GF-D8 (cell line): ENCODE measurements at regions not wholly inside any gene's neighbourhood (a gene's known extent, or its start where the extent isn't known, plus 50 kb on each side); places are given as distances from the start of the nearest gene placed in this dataset.

ENCODE experiments used
- DNase-seq: peaks from one replicate; lab custom pipeline; 2025; lab: John Stamatoyannopoulos, UW

DNA sequence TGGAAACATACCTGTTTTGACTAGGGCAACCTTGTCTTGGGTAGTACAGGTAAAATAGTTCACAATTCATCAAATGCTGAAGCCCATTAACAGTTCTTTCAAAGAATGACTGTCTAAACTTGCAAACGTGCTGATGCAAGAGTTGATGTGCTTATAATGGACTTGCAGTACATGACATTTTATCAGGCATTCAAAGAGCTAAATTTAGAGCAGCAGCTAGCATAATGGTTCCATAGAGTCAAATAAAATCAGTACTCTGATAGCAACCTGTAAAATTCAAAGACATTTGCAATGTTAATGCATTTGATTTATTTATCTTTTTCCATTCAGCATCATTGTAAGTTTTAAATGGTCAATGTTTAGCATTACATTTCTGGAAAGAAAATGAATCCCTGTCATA lies 979.7 kb upstream of the SLC10A2 start:
- no peak for DNase-seq

DNA sequence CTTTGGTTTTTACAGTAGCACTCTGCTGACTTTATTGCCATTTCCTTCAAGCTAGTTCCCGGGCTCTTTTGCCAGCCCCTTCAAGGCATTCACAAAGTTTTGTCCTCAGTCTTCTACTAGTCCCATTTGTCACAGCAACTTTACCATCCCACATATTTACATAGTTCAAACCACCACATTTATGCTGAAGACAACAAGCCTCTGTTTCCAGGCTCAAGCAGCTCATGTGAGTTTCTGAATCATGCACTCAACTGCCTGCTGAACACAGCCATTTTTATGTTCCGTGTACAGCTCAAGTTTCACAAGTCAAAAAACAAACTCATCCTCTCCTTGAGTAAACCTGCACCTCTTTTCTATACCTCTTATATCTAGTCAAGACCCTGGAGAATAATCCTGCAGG lies 977.0 kb upstream of the SLC10A2 start:
- DNase-seq, result no peak

DNA sequence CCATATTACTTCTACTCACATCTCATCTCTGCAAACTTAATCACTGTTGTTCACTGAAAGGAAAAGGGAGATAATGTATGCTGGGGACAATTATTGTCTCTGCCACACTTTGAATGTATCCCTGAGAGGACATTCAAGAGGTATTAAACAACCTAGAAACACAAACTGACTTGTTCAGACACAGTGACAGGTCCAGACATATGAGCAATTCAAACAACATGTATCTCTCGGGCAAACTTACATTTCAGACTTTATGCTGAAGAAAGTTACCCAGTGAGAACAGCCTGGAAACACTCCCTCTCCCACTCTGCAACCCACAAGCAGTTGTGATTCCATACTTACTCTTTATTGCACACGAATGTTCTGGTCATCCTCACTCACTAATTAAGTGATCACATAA lies 968.7 kb upstream of the SLC10A2 start:
- DNase-seq, result no peak

DNA sequence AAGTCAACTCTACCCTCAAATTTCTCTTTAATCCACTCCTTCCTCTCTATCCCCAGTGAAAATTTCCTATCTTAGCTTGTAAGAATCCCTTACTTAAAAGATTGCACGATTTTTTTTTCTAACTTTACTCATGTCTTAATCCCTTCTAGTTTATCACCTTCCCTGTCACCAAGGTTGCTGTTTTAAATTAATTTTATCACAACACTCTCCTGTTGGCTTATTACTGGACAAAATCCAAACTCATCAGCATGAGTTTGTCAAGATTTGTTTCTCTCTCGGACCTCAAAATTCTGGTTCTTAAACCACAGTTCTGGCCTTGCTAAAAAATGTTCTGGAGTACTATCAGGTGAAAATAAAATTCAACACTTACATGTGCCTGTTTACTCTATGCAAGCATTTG lies 959.1 kb upstream of the SLC10A2 start:
- no peak for DNase-seq

DNA sequence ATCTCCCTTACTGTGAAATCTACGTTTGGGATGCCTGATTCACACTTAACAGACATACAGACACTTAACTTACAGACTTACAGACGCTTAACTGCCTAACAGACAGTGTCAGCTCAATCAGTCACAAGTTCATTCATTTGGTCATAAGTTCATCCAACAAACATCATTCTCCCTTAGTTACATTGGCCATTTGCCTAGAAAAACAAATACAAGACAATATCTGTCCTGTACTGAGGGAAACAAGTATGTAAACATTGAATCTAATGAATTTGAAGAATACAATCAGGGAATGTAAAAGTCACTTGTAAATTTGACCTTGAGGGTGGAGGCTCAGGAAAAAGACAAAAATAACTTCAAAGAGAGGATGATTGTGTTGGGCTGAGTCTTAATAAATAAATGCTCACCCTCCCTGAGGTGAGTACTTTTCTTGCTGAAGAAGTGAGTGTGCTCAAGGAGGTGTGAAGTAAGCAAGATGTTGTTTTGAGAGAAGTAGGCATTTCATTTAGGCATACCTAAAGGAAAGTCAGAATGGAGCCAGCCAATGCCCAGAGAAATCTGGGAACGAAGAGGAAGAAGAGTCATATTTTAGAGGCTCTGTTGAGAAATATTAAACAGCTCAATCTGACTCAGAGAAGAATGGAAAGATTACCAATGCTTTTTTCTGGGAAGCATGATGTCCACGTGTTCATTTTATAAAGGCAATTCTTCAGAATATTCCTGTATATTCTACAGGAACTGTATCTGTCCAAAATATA lies 958.4 kb upstream of the SLC10A2 start:
- no peak for DNase-seq

DNA sequence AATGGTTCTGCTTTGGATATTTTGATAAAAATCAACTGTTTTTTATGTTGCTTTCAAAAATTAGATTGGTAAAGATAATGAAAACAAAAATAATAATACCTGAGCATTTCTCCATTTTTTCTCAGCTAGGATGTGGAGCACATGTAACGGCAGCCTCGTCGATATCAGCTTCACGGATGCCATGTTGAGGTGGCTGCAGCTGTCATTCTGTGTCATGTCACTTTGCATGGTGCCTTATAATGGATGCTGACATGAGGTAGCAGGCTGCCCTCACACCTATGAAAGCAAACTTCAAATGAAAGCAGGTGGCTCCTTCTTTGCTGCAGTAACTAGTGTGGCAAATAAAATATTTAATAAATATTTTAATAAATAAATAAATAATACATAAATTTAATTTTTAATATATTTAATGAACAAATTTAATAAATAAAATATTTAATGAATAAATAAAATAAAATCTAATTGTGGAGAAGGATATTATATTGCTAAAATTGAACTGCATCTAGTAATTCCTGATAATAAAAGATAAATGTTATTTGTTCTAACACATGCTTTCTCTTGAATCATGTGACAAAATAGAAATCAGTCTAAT lies 955.7 kb upstream of the SLC10A2 start:
- no peak for DNase-seq

DNA sequence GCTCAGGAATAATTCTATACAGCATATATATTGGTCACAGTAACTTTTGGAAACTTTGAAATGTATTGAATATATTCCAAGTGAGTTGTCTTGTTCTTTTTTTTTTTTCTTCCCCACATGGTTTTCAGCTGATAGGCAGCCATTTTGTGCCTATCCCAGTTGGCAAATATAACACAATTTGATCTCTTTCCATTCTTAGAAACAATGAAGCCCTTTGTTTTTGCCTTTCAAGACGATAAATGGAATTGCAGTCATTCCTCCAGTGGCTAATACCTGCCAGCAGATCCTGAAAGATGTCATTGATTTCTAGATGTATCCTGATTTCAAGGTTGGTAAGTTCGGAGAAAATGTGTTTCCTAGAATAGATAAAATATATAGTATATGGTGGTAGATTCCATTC lies 951.1 kb upstream of the SLC10A2 start:
- DNase-seq, result no peak

DNA sequence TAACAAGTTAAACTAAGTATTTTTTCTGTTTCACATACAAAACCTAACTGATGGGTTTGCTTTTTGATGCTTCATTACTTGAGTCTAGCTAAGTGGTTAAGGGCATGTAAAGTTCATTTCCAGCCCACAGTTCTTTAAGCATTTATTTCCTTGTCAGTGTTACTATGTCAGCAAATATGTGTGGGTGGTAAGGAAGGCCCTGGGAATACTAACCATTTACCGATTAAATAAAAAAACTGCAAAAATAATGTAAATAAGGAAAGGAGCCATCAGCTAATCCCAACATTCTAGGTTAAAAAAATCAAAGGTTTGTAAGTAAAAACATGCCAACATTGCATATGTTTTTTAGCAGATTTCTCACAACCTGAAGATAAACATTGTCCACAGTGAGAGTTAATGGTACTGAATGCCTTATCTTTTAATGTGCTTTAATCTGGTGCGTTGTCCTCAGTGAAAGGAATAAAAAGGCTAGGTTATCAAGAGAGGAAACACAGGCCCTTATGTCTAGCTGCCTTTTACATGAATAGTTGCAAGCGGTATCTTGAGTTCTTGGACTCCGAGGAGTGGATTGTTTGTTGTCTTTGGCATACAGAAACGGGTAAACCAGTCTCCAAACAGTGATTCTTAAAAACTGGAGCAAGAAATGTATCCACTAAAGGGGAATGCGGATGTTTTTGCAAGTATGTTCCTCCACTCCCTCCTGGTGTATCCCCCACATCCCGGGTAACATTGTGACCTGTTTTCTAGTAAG lies 949.6 kb upstream of the SLC10A2 start:
- DNase-seq, result no peak

DNA sequence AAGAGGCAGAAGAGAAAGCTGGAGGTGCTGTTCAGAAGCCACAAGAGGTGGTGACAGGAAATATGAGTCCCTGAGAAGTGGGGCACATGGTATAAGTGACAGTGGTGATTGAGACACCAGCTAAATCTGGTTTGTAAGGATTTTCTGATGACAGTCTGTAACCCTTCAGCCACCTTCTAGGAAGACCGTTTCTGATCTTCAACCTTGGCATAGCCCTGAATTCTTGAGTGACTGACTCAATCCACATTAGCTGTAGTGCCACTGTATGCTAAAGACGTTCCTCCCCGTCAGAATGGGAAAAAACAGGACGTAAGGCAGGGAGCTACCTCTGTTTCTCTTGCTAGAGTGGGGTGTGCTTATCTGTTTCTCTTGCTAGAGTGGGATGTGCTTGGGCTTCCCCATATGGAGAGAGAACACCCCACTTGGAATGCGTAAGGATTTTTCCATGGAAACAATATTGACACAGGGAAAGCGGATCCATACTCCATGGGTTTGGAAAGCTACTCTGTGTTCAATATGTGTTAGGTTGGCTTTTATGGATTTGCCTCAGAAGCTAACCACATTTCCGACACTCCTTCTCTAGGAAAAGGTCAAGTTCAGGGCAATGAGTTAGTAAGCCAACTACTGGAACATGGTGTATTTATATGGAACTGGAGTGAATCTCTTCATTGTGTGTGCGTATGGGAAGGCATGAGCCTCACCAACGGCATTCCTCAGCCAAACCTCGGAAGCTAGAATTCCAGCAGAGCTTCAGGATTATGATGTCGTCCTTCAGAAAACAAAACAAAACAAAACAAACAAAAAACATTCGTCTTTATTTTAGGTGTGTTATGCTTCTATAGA lies 948.8 kb upstream of the SLC10A2 start:
- DNase-seq, result no peak

DNA sequence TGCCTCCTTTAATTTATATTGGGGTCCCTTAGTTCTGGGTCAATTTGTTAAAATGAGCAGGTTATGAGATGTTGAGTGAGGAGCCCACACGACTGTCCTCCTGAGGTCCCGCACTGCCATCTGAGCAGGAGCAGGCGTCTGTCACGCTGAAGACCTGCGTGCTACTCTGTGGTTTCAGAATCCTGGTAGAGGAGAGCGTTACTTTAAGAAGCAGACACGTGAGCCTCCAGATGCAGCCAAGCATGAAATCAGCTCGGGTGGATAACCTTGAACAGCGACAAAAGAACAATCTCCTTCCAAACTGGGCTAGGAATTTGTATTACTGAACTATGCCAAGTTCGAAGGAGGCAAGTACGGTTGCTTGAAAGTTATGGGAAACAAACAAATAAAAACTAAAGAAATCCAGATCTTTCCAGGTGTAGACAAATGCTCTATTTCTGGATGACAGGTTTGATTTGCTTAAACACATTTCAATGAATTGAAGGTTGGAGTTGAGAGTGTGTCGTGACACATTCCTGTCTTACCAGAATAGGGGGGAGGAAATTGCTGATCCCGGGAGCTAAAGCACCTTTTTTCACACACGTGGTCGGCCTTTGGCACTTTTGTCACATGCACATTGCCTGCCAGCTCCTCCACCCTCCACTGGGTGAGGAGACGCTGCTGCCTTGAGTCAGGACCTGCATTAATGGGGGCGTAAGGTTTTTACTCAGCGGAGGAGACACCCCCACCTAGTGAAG lies 945.5 kb upstream of the SLC10A2 start:
- no peak for DNase-seq

DNA sequence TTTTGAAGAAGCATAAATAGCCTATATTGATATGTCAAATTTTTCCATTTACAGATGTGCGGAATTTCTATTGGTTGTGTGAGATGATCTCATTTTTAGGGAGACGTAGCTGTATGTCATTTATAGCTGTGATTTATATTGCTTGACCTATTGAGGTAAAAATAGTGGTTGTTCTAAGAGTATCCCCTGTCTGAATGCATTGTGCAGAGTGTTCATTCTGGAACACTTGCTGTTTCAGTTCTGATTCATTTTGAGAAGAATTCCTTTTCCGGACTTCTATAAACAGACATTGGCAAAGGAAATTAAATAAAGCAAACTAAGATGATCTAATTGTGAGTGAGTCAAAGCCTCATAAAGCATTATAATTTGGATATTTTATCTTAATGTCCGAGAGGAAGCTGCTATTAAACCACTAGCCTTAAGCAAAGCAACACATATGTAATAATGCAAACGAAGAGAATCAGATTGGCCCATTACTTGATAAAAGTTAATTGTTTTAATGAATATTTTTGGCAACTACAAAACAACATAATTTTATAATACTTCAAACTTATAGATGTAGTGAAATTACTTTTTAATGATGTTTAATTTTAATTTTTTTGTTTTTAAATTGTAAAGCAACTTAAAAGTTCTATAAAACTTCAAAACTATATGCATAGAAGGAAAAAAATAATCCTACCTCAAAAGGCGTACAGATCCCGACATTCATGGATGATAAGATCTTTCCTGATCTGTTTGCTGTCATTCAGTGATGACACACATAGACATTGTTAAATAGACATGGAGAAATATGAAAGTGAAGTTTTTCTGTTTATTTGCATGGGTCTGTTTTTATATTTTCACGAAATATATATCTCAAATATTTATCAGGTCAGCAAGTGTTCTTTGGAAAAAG lies 942.6 kb upstream of the SLC10A2 start:
- DNase-seq, result no peak

DNA sequence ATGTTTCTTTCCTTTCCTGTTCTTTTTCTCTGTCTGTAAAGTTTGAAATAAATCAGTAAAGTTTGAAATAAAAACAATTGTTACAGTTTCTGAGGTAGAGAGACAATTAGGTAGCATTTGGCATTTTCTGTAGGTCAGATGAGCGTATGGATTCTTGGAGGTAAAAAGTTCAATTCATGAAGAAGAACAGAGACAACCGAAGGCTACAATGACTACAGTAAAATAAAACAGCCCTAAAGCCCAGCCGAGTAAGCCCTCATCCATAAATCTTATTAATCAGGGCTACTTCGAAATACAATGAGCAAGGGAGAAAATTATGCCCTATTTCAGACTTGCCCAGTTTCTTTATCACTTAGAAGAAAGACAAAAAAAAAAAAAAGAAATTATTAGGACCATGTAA lies 941.9 kb upstream of the SLC10A2 start:
- no peak for DNase-seq

DNA sequence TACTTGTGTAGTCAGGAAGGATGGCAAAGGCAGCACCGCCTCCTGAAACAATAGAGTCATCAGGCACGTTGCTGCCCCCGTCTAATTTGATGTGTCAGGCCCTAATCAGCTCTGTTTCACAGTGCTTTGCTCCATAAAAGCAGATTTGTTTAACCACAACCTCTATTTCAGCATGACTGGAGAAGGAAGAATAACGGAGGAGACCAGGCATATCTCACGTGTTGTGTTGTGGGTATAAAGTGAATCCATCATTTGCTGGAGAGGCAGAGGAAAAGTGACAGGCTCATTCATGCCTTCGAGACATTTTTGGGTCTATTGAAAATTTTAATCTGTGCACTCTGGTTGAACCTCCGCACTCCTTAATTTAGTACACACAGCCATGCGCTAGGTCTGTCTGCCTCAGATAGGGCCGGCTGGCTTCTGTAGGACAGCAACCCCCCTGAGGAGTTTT lies 940.4 kb upstream of the SLC10A2 start:
- no peak for DNase-seq

DNA sequence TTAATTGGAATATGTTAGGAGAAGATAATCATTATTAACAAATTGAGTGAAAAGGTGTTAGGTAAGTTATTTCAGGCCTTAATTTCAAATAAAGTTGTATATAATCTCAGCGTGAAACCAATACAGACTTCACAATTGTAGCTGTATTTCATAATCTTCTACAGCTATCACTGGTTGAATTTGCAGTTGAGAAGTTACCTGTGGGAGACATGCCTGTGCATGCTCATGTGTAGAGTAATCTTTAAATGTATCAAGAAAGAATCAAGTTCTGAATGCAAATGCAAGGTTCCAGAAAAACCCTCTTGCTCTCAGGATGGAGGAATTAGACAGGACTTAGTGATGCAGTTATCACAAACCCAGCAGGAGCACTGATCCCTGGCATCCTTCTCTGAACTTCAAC lies 938.4 kb upstream of the SLC10A2 start:
- DNase-seq, result no peak

DNA sequence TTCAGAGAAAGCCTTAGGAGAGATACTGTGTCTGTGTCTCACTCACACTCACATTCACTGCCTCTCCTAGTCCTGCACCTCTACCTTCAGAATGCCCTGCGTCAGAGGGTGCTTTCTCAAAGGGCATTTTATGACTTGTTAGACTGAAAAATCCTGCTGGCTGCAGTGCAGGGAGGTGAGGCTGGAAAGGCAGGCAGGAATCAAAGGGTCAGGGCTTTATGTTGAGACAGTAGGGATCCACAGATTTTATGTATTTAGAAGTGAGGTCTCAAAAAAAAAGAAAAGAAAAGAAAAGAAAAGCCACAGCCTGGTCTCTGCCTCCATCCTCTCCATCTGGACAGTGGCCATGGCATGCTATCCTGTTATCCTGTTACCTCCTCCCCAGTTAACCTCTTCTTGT lies 936.0 kb upstream of the SLC10A2 start:
- DNase-seq, result no peak

DNA sequence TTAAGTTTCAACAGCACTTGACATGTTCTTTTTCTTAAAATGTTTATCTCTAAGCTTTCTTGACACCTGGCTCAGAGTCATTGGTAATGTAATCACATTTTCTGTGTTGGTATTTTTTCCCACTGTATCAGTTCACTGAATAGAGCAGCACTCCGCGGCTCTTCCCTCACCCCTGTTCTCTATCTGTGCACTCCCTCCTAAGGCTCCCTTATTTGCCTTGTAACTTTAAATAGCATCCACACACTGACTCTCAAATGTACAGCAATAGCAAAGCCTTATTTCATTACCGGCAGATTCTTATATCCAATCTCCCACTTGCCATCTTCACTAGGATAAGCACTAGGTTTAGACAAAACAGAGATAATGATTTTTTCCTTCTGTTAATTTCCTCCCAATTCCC lies 935.5 kb upstream of the SLC10A2 start:
- no peak for DNase-seq

DNA sequence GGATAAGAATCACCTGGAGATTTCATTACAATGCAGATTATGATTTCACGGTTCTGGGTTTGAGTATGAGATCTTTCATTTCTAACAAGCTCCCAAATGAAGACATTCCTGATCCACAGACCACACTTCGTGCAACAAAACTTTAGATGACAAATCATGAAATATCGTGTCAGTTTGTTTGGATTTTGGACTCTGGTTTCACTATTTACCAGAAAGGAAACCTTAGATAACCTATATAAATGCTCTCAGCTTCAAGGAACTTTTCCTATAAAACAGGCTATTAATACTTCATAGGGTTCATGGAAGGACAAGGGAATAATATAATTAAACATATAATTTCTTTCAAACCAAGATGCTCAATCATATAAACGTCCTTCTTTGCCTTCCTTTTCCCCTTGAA lies 930.5 kb upstream of the SLC10A2 start:
- DNase-seq, result no peak

DNA sequence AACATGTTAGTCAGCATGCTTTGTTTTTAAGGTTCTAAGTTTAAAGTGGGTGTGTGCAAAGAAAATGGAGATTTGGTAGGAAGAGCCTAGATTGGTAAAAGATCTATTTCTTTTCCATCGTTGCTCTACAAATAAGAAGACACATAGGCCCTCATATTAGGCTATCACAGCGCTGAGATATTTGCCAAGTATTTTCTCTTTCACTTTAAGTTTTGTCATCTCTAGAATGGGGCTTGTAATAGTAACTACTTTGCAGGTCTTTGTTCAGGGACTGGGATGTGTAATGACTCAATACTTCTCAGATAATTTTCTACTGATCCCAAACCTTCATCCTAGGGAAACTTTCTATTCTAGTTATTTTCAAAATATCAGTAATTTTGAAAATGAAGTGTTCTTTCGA lies 917.7 kb upstream of the SLC10A2 start:
- DNase-seq, result no peak

DNA sequence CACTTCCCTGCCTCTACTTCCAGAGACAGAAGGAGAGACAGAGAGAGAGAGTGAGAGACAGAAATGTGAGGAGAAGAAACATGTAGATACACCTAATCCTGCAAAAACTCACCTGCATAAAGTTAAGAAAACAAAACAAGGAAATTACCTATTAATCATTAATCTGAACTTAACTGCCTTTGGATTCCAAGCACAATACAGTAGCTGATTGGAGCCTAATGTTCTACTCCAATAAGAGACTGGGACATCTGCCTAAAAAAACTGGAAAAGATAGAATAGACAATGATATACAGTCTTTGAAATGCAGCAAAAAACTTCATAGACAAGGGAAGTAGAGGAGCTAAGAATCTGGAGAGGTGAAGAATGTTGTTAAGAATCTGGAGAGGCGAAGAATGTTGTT lies 910.2 kb upstream of the SLC10A2 start:
- DNase-seq, result no peak

DNA sequence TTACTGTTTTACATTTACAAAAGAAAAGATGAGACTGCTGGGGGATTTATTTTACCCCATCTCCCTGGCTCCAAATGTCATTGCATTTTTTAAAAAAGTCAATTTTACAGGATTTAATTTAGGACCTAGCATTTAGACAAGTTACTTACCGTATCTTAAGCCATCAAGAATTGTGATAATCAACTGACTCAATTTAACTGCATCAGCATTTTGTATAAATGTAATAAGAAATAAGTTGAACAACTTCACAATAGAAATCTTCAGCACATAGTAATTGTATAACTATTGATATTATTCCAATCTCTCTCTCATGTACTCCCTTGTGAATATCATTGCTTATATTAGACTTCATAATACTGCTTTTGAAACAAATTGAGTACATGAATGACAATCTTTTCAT lies 907.5 kb upstream of the SLC10A2 start:
- no peak for DNase-seq
